ENCODE measurements at regions not wholly inside any gene's neighbourhood (a gene's known extent, or its start where the extent isn't known, plus 50 kb on each side); places are given as distances from the start of the nearest gene placed in this dataset.
"Not testable (repeated sequence)": the region's sequence is repeated elsewhere in the genome, so short reads cannot be mapped to it uniquely, and the experiment has no call there.

DNA sequence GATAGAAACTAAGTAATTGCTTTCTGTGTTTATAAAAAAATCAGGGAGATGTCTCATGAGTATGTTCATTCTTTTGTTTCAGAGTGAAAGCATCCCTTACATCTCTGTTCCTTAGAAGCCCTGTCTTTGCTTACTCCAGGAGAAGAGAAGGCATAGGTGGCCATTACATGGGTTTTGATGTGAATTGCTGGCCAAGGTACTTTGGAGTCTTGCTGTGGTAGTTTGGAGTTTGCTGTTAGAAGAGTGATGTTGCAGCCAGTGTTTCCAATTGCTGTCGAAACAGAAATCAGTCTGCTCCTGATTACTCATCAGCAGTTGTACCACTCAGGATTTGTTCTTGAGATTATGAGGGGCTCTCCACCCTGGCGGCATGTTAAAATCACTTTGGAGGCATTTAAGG, 97.8 kb upstream of the KLHL14 start:
- TF ChIP-seq, protein P1, sequence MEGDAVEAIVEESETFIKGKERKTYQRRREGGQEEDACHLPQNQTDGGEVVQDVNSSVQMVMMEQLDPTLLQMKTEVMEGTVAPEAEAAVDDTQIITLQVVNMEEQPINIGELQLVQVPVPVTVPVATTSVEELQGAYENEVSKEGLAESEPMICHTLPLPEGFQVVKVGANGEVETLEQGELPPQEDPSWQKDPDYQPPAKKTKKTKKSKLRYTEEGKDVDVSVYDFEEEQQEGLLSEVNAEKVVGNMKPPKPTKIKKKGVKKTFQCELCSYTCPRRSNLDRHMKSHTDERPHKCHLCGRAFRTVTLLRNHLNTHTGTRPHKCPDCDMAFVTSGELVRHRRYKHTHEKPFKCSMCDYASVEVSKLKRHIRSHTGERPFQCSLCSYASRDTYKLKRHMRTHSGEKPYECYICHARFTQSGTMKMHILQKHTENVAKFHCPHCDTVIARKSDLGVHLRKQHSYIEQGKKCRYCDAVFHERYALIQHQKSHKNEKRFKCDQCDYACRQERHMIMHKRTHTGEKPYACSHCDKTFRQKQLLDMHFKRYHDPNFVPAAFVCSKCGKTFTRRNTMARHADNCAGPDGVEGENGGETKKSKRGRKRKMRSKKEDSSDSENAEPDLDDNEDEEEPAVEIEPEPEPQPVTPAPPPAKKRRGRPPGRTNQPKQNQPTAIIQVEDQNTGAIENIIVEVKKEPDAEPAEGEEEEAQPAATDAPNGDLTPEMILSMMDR (IDR thresholded peaks at IDR 0.05; ENCODE audit: insufficient read depth, low read length) = no peak
- H3K4me3 ChIP-seq (ENCODE audit: low read depth, low read length) = no peak overlapping the region
- DNase-seq (ENCODE audit: low read depth) = no peak

DNA sequence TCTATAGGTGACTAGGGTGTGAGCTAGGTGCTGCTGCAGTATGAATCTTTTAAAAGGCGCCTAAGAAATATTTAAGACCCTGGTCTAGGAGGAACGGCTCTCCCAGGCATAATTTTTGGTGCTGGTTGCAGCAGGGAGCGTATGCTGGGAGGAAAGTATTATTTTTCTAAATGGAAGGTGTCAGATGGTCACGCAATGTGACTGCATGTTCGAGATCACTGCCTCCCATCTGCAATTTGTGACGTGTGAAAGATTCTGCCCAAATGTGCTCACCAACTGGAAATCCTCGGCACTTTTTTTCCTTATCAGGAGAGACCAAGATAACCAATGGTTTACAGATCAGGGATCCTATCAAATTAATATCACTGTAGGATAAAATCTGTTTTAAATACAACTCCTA, 95.6 kb upstream of the KLHL14 start:
- H3K4me3 ChIP-seq (ENCODE audit: low read depth, low read length) = no peak overlapping the region
- TF ChIP-seq, protein P1 (IDR thresholded peaks at IDR 0.05; ENCODE audit: insufficient read depth, low read length) = no peak
- no peak for DNase-seq (ENCODE audit: low read depth)

DNA sequence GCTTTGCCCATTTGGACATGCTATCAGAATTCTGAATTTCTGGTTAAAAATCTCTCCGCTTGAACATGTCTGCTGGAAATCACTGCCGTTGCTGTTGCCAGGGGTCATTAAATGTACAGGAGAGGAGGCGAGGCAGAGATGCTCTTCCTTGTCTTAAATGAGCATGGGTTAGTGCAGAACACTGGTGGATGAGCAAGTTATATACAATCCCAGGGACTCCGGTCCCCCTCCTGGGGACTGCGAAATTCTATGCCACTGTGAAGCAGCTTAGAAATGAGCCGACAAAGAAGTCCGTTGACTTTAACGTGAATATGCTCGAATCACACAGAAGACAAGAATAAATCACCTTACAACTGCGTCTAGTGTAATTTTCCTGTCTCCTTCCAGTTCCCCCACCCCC, 95.1 kb upstream of the KLHL14 start:
- no peak overlapping the region for H3K4me3 ChIP-seq (ENCODE audit: low read depth, low read length)
- no peak for DNase-seq (ENCODE audit: low read depth)
- TF ChIP-seq, protein P1 (IDR thresholded peaks at IDR 0.05; ENCODE audit: insufficient read depth, low read length) = no peak

DNA sequence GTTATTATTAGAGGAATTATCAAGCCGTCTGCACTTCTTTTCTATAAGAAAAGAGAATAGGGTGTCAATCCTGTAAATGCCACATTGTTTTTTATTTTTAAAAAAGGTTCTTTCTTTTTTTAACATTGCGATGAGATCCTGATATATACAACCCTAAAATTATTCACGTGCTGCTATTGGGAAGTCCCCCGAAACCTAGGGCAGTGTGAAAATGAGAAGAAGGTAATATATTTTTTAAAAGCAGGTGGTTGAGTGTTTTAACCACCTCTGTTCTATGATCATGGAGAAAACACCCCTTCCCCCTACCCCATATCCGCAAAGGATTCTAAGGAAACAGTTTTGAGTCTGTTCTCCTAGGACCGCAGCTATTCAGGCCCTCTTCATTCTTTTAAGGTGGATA, 94.5 kb upstream of the KLHL14 start:
- TF ChIP-seq, protein P1 (IDR thresholded peaks at IDR 0.05; ENCODE audit: insufficient read depth, low read length) = no peak
- no peak for DNase-seq (ENCODE audit: low read depth)
- no peak overlapping the region for H3K4me3 ChIP-seq (ENCODE audit: low read depth, low read length)

DNA sequence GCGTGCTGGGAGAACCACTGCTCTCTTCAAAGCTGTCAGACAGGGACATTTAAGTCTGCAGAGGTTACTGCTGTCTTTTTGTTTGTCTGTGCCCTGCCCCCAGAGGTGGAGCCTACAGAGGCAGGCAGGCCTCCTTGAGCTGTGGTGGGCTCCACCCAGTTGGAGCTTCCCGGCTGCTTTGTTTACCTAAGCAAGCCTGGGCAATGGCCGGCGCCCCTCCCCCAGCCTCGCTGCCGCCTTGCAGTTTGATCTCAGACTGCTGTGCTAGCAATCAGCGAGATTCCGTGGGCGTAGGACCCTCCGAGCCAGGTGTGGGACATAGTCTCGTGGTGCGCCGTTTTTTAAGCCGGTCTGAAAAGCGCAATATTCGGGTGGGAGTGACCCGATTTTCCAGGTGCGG, 89.2 kb upstream of the KLHL14 start:
- not testable (repeated sequence) for DNase-seq (ENCODE audit: low read depth); H3K4me3 ChIP-seq (ENCODE audit: low read depth, low read length)

DNA sequence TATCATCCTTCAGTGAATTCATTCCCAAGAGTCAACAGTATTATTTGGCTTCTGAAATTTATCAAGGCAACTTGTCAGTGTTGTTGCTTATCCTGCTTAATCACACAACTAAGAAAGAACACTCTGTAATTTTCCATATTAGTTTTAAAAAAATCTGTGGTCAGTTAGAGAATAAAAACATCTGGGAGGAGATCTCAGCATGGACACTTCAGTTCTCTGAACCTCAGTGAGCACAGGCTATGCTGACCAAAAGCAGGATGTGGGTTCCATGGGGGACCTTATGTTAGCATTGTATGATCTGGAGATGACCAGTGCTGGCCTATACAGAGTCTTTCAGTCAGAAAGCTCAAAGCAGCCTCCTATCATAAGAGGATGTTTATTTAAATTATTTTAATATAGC, 79.1 kb upstream of the KLHL14 start:
- no peak overlapping the region for H3K4me3 ChIP-seq (ENCODE audit: low read depth, low read length)
- DNase-seq (ENCODE audit: low read depth) = no peak
- TF ChIP-seq, protein P1 (IDR thresholded peaks at IDR 0.05; ENCODE audit: insufficient read depth, low read length) = no peak

DNA sequence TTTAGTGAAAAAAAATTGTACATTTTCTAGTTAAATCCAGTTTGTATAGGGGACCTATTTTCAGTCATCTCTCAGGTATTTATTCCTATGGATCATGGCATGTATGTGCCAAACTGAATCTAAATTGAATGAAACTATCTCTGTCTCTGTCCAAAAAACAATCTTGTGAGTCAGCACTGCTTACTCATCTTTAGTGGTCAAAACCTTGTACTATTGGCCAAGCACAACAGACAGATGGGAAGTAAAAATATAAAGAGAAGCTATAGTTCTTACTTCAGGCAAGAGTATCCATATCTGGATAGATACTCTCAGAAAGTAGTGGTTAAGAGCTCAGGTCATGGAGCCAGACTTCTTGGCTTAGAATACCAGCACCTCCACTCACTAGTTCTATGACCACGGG, 76.0 kb upstream of the KLHL14 start:
- peak; percentile 2 for DNase-seq (ENCODE audit: low read depth)
- TF ChIP-seq, protein P1 (IDR thresholded peaks at IDR 0.05; ENCODE audit: insufficient read depth, low read length) = no peak

More for the DNA sequence above, 76.0 kb upstream of the KLHL14 start:
- no peak overlapping the region for H3K4me3 ChIP-seq (ENCODE audit: low read depth, low read length)

Data from fibroblast of the aortic adventitia (primary cell).